Liver (tissue), 7 donors: ENCODE measurements at regions not wholly inside any gene's neighbourhood (a gene's known extent, or its start where the extent isn't known, plus 50 kb on each side); places are given as distances from the start of the nearest gene placed in this dataset.

Experiments used
- DNase-seq: peaks from one replicate; pipeline ENCODE4 v3.0.0-alpha.2; 2017; ENCODE audit warnings: low spot score
- H3K27ac ChIP-seq, 2 donors: one replicate each; pipeline ENCODE4 v1.7.0; 2013; ENCODE audit warnings: inconsistent platforms in 2 of 2, low read length in 2 of 2, control low read depth in 1 of 2, low read depth in 1 of 2, mild to moderate bottlenecking in 1 of 2
- H3K27me3 ChIP-seq, 4 donors: one replicate each; pipeline versions ENCODE4 v1.6.1 to v1.7.0; 2013; ENCODE audit warnings: low read length in 3 of 4, inconsistent platforms in 1 of 4, mild to moderate bottlenecking in 1 of 4, moderate library complexity in 1 of 4; ENCODE audit not compliant: control insufficient read depth in 4 of 4, insufficient read depth in 4 of 4
- H3K36me3 ChIP-seq, 4 donors: one replicate each; pipeline versions ENCODE4 v1.6.1 to v1.7.0; 2013; ENCODE audit warnings: low read length in 3 of 4, mild to moderate bottlenecking in 3 of 4, low read depth in 1 of 4, moderate library complexity in 1 of 4; ENCODE audit not compliant: control insufficient read depth in 4 of 4, insufficient read depth in 3 of 4
- H3K4me1 ChIP-seq, 4 donors: one replicate each; pipeline versions ENCODE4 v1.6.1 to v1.7.0; 2013; ENCODE audit warnings: low read length in 3 of 4, mild to moderate bottlenecking in 3 of 4, moderate library complexity in 1 of 4; ENCODE audit not compliant: control insufficient read depth in 4 of 4, insufficient read depth in 4 of 4
- H3K4me3 ChIP-seq, 3 donors: one replicate each; pipeline versions ENCODE4 v1.6.1 to v1.7.0; 2013; ENCODE audit warnings: low read length in 3 of 3, control low read depth in 1 of 3, low read depth in 1 of 3, mild to moderate bottlenecking in 1 of 3
- H3K9ac ChIP-seq, 2 donors: one replicate each; pipeline ENCODE4 v1.7.0; 2013; ENCODE audit warnings: low read length in 2 of 2, mild to moderate bottlenecking in 2 of 2, moderate library complexity in 2 of 2, control low read depth in 1 of 2, low read depth in 1 of 2
- H3K9me3 ChIP-seq, 4 donors: one replicate each; pipeline versions ENCODE4 v1.6.1 to v1.7.0; 2013; ENCODE audit warnings: low read length in 3 of 4; ENCODE audit not compliant: control insufficient read depth in 4 of 4
- JUND ChIP-seq, 2 donors: IDR thresholded peaks; 2 replicates each; pipeline ENCODE4 v1.6.1; 2016; ENCODE audit warnings: antibody characterized with exemption in 2 of 2
- NR2F2 ChIP-seq: IDR thresholded peaks from 2 replicates; pipeline ENCODE4 v1.6.1; 2016; ENCODE audit warnings: antibody characterized with exemption
- WGBS: extraction: QIAGEN DNeasy Blood & Tissue Kit; methylation state at CpG from one replicate; pipeline ENCODE4 v1.1.7; 2013; 5-methylcytosine and 5-hydroxymethylcytosine counted together
- TF ChIP-seq, protein P1 (sequence below): IDR thresholded peaks from 2 replicates; pipeline ENCODE4 v1.6.1; 2016; ENCODE audit warnings: antibody characterized with exemption
- TF ChIP-seq, protein P2 (sequence below): IDR thresholded peaks from 2 replicates; pipeline ENCODE4 v1.6.1; 2016; ENCODE audit warnings: antibody characterized with exemption, mild to moderate bottlenecking
- TF ChIP-seq, protein P3 (sequence below): IDR thresholded peaks from 2 replicates; pipeline ENCODE4 v1.6.1; 2016; ENCODE audit warnings: antibody characterized with exemption
- TF ChIP-seq, protein P4 (sequence below): IDR thresholded peaks from 2 replicates; pipeline ENCODE4 v1.6.1; 2016; ENCODE audit warnings: antibody characterized with exemption
- donor health status: healthy.
- donor health status: healthy.
- donor health status: healthy.
- donor health status: healthy.

DNA sequence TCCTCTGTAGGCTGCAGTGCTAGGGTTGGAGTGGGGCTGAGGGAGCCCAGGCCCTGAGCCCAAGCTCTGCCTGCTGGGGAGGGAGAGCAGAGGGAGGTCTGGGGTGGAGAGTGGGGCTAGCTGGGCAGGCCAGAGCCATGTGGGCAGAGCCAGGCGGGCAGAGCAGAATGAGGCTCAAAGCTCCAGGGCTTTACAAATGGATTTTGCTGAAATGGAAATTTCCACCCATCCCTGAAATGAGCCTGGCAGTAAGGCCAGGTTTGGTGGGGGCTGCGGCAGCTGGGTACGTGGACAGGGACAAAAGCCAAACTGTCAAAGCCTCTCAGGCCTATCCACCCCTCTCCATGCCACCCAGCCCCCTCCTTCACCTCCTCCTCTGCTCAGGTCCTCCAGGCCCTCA is 74.2 kb upstream of the ARAP3 start (continued):
- TF ChIP-seq, protein P1, sequence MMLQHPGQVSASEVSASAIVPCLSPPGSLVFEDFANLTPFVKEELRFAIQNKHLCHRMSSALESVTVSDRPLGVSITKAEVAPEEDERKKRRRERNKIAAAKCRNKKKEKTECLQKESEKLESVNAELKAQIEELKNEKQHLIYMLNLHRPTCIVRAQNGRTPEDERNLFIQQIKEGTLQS: no peak

DNA sequence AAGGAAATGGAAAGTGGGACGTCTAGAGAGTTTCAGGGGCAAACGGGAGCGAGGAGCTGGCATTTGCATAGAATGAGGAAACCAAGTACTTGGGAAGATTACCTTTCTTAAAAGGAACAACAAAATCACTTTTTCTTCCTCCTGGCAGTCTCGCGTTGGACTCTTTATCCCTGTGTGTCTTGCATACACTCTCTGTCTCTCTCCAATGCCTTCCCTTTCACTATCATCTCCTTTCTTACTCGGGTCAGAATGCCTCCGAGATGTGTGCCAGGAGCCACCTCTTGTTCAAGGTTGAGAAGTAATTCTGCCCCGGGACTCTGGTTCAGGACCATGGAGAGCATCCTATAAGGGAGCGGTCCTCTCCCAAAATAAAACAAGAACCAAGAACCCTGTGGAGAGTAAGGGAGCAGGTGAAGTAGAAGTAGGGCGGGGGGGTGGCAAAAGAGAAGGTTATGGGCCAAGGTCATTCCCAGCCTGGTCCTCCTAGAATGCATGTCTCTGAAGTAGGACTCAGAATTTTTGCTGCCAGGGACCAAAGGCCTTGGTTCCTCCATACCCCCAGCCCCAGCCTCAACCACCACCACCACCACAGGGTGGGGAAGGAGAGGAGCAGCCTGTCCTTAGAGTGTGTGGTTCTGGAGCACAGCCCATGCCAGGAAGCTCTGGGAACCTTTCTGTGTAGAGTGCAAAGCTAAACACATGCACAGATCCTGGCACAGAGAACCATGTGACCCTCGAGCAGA is 72.1 kb upstream of the ARAP3 start:
- no peak overlapping the region for H3K27ac ChIP-seq
- H3K27me3 ChIP-seq: peaks cover 0 to 20% (median 3%) of the 10 kb centered on the region in 4 donors
- H3K4me3 ChIP-seq: no peak overlapping the region
- H3K36me3 ChIP-seq: no peaks in the 10 kb centered on the region
- TF ChIP-seq, protein P2, sequence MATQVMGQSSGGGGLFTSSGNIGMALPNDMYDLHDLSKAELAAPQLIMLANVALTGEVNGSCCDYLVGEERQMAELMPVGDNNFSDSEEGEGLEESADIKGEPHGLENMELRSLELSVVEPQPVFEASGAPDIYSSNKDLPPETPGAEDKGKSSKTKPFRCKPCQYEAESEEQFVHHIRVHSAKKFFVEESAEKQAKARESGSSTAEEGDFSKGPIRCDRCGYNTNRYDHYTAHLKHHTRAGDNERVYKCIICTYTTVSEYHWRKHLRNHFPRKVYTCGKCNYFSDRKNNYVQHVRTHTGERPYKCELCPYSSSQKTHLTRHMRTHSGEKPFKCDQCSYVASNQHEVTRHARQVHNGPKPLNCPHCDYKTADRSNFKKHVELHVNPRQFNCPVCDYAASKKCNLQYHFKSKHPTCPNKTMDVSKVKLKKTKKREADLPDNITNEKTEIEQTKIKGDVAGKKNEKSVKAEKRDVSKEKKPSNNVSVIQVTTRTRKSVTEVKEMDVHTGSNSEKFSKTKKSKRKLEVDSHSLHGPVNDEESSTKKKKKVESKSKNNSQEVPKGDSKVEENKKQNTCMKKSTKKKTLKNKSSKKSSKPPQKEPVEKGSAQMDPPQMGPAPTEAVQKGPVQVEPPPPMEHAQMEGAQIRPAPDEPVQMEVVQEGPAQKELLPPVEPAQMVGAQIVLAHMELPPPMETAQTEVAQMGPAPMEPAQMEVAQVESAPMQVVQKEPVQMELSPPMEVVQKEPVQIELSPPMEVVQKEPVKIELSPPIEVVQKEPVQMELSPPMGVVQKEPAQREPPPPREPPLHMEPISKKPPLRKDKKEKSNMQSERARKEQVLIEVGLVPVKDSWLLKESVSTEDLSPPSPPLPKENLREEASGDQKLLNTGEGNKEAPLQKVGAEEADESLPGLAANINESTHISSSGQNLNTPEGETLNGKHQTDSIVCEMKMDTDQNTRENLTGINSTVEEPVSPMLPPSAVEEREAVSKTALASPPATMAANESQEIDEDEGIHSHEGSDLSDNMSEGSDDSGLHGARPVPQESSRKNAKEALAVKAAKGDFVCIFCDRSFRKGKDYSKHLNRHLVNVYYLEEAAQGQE: peak; percentile 100
- TF ChIP-seq NR2F2: no peak
- no peak overlapping the region for H3K9ac ChIP-seq
- H3K4me1 ChIP-seq: no peaks in the 10 kb centered on the region
- DNase-seq: no peak
- WGBS: 11% methylated on average over 11 of the region's 11 CpGs
- H3K9me3 ChIP-seq: no peaks in the 10 kb centered on the region

DNA sequence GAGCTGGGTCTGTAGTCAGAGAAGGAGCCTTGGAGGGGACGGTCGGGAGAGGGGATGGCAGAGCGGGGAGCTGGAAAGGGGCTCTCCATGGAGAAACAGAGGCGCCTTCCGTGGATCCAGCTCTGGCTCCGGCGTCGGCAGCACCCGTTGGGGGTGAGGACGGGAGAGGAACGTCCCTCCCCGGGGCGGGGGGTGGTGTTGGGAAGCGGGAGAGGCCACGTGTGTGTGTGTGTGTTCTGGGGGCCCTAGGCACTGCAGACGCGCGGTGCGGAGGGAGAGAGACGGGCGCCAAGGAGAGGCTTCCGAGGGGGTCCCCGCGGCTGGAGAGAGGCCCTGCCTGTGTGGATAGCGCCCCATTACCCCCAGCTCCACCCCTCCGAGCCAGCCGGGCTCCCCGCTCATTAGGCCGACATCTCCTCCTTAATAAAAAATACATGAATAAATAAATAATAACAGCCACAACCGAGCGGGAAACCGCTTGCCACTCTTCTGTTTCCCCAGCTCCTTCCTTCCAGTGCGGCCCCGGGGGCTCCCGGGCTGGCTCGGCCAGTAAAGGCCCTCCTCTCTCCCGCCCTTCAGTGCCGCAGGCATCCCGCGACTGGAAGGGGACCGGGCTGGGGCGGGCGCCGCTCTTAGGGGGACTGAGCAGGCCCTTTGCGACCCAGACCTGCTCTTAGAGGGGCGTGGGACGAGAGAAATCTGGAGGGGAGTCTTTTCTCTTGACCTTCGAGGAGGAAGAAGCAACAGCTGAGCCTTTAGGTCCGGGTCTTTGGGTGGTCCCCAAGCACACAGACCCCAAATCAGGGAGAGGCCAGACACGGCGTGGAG is 71.3 kb upstream of the ARAP3 start:
- Histone ChIP-seq H3K27ac (no peak overlapping the region), H3K9me3 (no peaks in the 10 kb centered on the region), H3K4me1 (no peaks in the 10 kb centered on the region), H3K9ac (no peak overlapping the region), H3K27me3 (peaks cover 0 to 20% (median 3%) of the 10 kb centered on the region in 4 donors), H3K4me3 (no peak overlapping the region), H3K36me3 (no peaks in the 10 kb centered on the region)
- TF ChIP-seq, protein P3, sequence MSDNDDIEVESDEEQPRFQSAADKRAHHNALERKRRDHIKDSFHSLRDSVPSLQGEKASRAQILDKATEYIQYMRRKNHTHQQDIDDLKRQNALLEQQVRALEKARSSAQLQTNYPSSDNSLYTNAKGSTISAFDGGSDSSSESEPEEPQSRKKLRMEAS: no peak
- TF ChIP-seq JUND (IDR thresholded peaks at IDR 0.05) (no peak), NR2F2 (no peak)
- TF ChIP-seq, protein P4, sequence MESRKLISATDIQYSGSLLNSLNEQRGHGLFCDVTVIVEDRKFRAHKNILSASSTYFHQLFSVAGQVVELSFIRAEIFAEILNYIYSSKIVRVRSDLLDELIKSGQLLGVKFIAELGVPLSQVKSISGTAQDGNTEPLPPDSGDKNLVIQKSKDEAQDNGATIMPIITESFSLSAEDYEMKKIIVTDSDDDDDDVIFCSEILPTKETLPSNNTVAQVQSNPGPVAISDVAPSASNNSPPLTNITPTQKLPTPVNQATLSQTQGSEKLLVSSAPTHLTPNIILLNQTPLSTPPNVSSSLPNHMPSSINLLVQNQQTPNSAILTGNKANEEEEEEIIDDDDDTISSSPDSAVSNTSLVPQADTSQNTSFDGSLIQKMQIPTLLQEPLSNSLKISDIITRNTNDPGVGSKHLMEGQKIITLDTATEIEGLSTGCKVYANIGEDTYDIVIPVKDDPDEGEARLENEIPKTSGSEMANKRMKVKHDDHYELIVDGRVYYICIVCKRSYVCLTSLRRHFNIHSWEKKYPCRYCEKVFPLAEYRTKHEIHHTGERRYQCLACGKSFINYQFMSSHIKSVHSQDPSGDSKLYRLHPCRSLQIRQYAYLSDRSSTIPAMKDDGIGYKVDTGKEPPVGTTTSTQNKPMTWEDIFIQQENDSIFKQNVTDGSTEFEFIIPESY: no peak
- DNase-seq: no peak
- 13% methylated on average over 51 of the region's 51 CpGs for WGBS
